HepG2 (cell line): ENCODE measurements at regions not wholly inside any gene's neighbourhood (a gene's known extent, or its start where the extent isn't known, plus 50 kb on each side); places are given as distances from the start of the nearest gene placed in this dataset.
A peak's percentile ranks its signal among the peaks of the same experiment; 100 is the strongest.

Experiments used
- ATM ChIP-seq: fragments of 450-650 bp; IDR thresholded peaks from 2 replicates; pipeline ENCODE4 v1.7.1; 2017; ENCODE audit warnings: mild to moderate bottlenecking, borderline replicate concordance
- BCL3 ChIP-seq: sonication (generic); formaldehyde crosslinking; IDR thresholded peaks from 2 replicates; pipeline ENCODE4 v1.5.1; 2020; ENCODE audit warnings: mild to moderate bottlenecking, missing genetic modification reagents, moderate library complexity
- DNMT3B ChIP-seq: conservative IDR thresholded peaks from 2 replicates; pipeline ENCODE4 v1.6.1; 2016; ENCODE audit warnings: missing biosample characterization, control low read depth
- ELF3 ChIP-seq: IDR thresholded peaks from 2 replicates; pipeline ENCODE4 v1.6.1; 2016; ENCODE audit warnings: missing genetic modification reagents, missing compliant biosample characterization
- IKZF4 ChIP-seq: sonication (generic); formaldehyde crosslinking; IDR thresholded peaks from 2 replicates; pipeline ENCODE4 v1.5.1; 2020; ENCODE audit warnings: borderline replicate concordance, mild to moderate bottlenecking, low read depth, missing genetic modification reagents; ENCODE audit errors: not compliant biosample characterization
- KLF6 ChIP-seq: IDR thresholded peaks from 2 replicates; pipeline ENCODE4 v1.8.0; 2016; ENCODE audit warnings: missing biosample characterization, missing genetic modification reagents
- MAFF ChIP-seq: IDR thresholded peaks from 2 replicates; pipeline ENCODE4 v1.6.1; 2011; ENCODE audit warnings: low read depth, low read length, improper control_type of control experiment
- MED13 ChIP-seq: sonication (generic); formaldehyde crosslinking; IDR thresholded peaks from 2 replicates; pipeline ENCODE4 v1.5.0; 2020; ENCODE audit warnings: missing genetic modification reagents
- MXD3 ChIP-seq: IDR thresholded peaks from 2 replicates; pipeline ENCODE4 v1.6.1; 2016; ENCODE audit warnings: mild to moderate bottlenecking, missing biosample characterization, missing genetic modification reagents
- MZF1 ChIP-seq: sonication (generic); formaldehyde crosslinking; IDR thresholded peaks from 2 replicates; pipeline ENCODE4 v1.8.1; 2023; ENCODE audit warnings: mild to moderate bottlenecking, missing genetic modification reagents, borderline replicate concordance
- PBX2 ChIP-seq: IDR thresholded peaks from 2 replicates; pipeline ENCODE4 v1.6.1; 2016; ENCODE audit warnings: control low read depth
- REPIN1 ChIP-seq: sonication (generic); formaldehyde crosslinking; IDR thresholded peaks from 2 replicates; pipeline ENCODE4 v1.8.0; 2022; ENCODE audit warnings: missing genetic modification reagents, low read depth, mild to moderate bottlenecking, borderline replicate concordance
- RFX1 ChIP-seq: fragments of 450-650 bp; IDR thresholded peaks from 2 replicates; pipeline ENCODE4 v1.6.1; 2017
- SSRP1 ChIP-seq: IDR thresholded peaks from 2 replicates; pipeline ENCODE4 v1.6.1; 2016; ENCODE audit warnings: control low read depth
- STAT5B ChIP-seq: sonication (generic); formaldehyde crosslinking; IDR thresholded peaks from 2 replicates; pipeline ENCODE4 v1.4.0; 2020; ENCODE audit warnings: missing genetic modification reagents
- ZBTB43 ChIP-seq: sonication (generic); formaldehyde crosslinking; conservative IDR thresholded peaks from 2 replicates; pipeline ENCODE4 v1.4.0; 2020; ENCODE audit warnings: missing genetic modification reagents
- ZBTB7A ChIP-seq: sonication (generic); formaldehyde crosslinking; IDR thresholded peaks from 2 replicates; pipeline ENCODE4 v1.8.0; 2022; ENCODE audit warnings: mild to moderate bottlenecking, missing genetic modification reagents
- ZFP90 ChIP-seq: sonication (generic); formaldehyde crosslinking; IDR thresholded peaks from 2 replicates; pipeline ENCODE4 v1.8.0; 2022; ENCODE audit warnings: missing genetic modification reagents, mild to moderate bottlenecking, inconsistent platforms, borderline replicate concordance
- ZMYM4 ChIP-seq: sonication (generic); formaldehyde crosslinking; IDR thresholded peaks from 2 replicates; pipeline ENCODE4 v1.8.1; 2023; ENCODE audit warnings: mild to moderate bottlenecking, missing genetic modification reagents
- ZNF280D ChIP-seq: sonication (generic); formaldehyde crosslinking; IDR thresholded peaks from 2 replicates; pipeline ENCODE4 v1.5.1; 2020; ENCODE audit warnings: mild to moderate bottlenecking, missing genetic modification reagents
- ZNF431 ChIP-seq: sonication (generic); formaldehyde crosslinking; IDR thresholded peaks from 2 replicates; pipeline ENCODE4 v1.9.0; 2022; ENCODE audit warnings: missing genetic modification reagents, low read depth, mild to moderate bottlenecking, borderline replicate concordance
- ZNF546 ChIP-seq: sonication (generic); formaldehyde crosslinking; conservative IDR thresholded peaks from 2 replicates; pipeline ENCODE4 v1.8.1; 2023; ENCODE audit warnings: mild to moderate bottlenecking, missing genetic modification reagents
- ZNF569 ChIP-seq: sonication (generic); formaldehyde crosslinking; IDR thresholded peaks from 2 replicates; pipeline ENCODE4 v1.5.0; 2020; ENCODE audit warnings: mild to moderate bottlenecking, missing genetic modification reagents, moderate library complexity, borderline replicate concordance
- ZNF891 ChIP-seq: sonication (generic); formaldehyde crosslinking; IDR thresholded peaks from 2 replicates; pipeline ENCODE4 v1.5.0; 2020; ENCODE audit warnings: mild to moderate bottlenecking, missing genetic modification reagents

- TF ChIP-seq DNMT3B (CRISPR knock-in tag) (no peak), IKZF4 (CRISPR knock-in tag) (no peak), KLF6 (CRISPR knock-in tag) (no peak), MAFF (no peak), ELF3 (CRISPR knock-in tag) (peak; percentile 58; the same call in 1 of the 2 replicates), MZF1 (CRISPR knock-in tag) (no peak), RFX1 (no peak), MXD3 (CRISPR knock-in tag) (no peak), MED13 (CRISPR knock-in tag) (no peak), REPIN1 (CRISPR knock-in tag) (peak; percentile 65; the same call in 1 of the 2 replicates), ZMYM4 (peak; percentile 91), ZNF546 (CRISPR knock-in tag) (no peak), PBX2 (CRISPR knock-in tag) (no peak), SSRP1 (no peak), ZNF569 (CRISPR knock-in tag) (no peak), ATM (no peak), ZFP90 (CRISPR knock-in tag) (no peak), ZBTB7A (no peak), STAT5B (CRISPR knock-in tag) (no peak), ZNF891 (CRISPR knock-in tag) (no peak), ZNF280D (CRISPR knock-in tag) (0 out of 2 replicates have a peak, but pooled peaks have one; percentile 35), ZNF431 (no peak), ZBTB43 (CRISPR knock-in tag) (peak; percentile 86), BCL3 (CRISPR knock-in tag) (no peak)
These were observed 139.8 kb downstream of the TMEM161B start (continued) for GRCh38 chr5:88128813-88129212.
